Left colon (tissue), 2 donors: ENCODE measurements at regions not wholly inside any gene's neighbourhood (a gene's known extent, or its start where the extent isn't known, plus 50 kb on each side); places are given as distances from the start of the nearest gene placed in this dataset.
"Not testable (repeated sequence)": the region's sequence is repeated elsewhere in the genome, so short reads cannot be mapped to it uniquely, and the experiment has no call there.

Experiments used
- ATAC-seq: fragments of 200-7000 bp; cut with Tn5 transposase; one replicate; pipeline ENCODE4 v1.9.1; 2020; ENCODE audit warnings: mild to moderate bottlenecking, moderate library complexity
- DNase-seq, 2 donors: peaks; one replicate each; pipeline ENCODE4 v3.0.0-alpha.2; 2020
- intact Hi-C, 2 donors: fragments of 100-400 bp; cut with DNase I in 1 of 2; cut with micrococcal nuclease in 1 of 2; formaldehyde crosslinking; loops; one replicate each; pipeline versions ENCODE4 v1.11.2 to v1.14.0; 2022; cut with DNase I, micrococcal nuclease
- donor health status: DM: no; HTN: no; CAD: no.
- donor health status: DM: yes; HTN: yes; CAD: no.

DNA sequence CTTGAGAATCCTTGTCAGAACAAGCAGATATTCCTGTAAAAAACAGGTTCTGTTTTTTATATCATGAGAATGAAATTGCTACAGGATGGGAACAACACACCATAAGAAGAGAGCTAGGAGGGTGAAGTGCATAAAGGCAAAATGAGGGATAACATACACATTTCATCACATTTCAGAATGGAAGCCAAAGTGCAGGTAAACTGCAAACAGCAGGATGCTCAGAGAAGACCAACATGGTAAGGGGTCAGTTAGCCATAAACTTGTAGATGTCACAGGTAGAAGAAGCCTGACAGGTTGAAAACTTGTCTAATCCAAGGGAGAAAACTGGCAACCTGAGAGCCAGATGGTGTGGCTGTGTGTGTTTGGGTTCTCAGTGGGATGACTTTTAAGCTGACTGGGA, 88.9 kb upstream of the FAT1 start:
- intact Hi-C loops = no loop called here
- DNase-seq (no peak), ATAC-seq (no peak)

- DNase-seq = peak in 1 of 2 donors; percentile 34
- intact Hi-C loops = no loop called here
- ATAC-seq = peak; percentile 86
Observed at GRCh38 chr4:186813377-186814068, 89.9 kb upstream of the FAT1 start.

DNA sequence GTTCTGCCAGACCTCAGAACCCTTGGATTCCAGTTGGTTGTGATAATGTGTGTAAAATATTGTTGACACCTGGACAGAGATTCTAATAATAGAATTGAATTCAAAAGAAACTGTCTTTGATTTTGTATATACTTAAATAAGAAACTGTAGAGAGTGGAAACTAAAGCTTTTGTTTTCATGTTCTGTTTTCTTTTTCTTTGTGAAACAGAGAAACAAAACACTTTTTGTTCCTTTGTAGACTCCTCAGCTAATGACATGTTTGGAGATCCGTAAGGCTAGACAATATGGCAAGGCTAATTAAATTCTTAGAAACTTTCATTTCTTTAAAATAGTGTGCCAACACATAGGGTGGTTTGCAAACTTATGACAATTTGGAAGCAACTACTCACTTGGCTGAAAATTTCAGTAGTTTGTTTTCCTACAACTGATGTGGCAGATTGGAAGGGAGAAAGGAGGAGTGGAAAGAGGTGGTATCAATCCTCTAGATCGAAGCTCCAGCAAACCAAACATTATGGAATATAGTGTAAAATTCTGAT, 90.9 kb upstream of the FAT1 start:
- DNase-seq (no peak), ATAC-seq (no peak)
- intact Hi-C loops = no loop called here

GRCh38 chr4:186819342-186820086, 95.9 kb upstream of the FAT1 start:
- intact Hi-C loops = no loop called here
- peak; percentile 82 for ATAC-seq
- no peak for DNase-seq

- peak; percentile 73 for ATAC-seq
- intact Hi-C loops = no loop called here
Observed at GRCh38 chr4:186820391-186820891, 96.8 kb upstream of the FAT1 start.

GRCh38 chr4:186823989-186824388, 100.3 kb upstream of the FAT1 start:
- no peak for DNase-seq
- intact Hi-C loops = no loop called here
- ATAC-seq = no peak

More at GRCh38 chr4:186820391-186820891, 96.8 kb upstream of the FAT1 start:
- DNase-seq = peak; percentile 71 to 85

GRCh38 chr4:186825069-186825468, 101.4 kb upstream of the FAT1 start:
- ATAC-seq = peak; percentile 14
- intact Hi-C loops = no loop called here
- no peak for DNase-seq

DNA sequence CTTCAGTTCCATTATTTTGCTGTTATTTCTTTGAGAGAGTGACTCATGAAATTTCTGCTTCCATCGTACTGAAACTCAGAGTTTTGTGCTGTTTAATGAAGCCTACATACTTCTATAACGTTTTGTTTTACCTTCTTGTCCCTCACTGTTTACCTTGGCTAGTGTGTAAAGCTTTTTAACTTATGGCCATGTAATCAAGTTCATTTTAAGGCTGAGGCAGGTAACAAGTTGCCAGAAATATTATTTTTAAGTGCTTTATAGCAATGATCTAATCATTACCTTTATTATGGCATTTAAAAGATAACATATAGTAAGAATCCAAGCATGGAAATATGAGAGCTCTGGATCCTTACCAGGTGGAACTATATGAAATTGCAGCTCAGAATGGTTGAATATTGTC, 102.3 kb upstream of the FAT1 start:
- intact Hi-C loops = no loop called here
- DNase-seq = no peak
- ATAC-seq = peak; percentile 43

DNA sequence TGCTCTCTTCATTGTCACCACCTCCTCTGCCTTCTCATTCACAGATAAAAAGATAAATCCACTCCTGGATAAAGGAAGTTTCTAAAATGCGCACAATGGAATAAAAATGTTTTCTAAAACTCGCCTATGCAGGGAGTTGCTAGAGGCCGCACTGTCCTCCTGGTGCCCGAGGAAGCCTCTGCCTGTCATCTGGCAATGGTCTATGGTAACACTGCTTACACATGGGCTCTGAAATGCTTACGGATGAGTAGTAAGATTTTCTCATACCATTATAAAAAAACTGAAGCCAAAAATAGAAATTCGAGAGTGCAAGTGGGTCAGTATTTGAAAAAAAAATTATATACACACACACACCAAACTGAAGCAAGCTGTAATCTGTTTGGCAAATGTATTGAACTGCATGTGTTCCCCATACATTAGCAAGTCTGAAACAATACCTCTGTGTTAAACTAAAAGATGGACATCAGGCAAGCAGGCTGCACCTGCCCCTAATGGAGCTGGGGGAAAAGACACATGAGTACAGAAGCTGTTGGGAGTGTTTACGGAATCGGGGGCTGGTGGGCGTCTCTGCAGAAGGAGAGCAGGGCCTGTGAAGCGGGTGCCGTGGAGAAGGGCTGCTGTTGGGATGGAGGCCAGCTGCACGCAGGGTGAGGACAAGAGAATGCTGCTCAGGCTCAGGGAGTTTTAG, 103.3 kb upstream of the FAT1 start:
- ATAC-seq = no peak
- intact Hi-C loops = no loop called here
- no peak for DNase-seq

DNA sequence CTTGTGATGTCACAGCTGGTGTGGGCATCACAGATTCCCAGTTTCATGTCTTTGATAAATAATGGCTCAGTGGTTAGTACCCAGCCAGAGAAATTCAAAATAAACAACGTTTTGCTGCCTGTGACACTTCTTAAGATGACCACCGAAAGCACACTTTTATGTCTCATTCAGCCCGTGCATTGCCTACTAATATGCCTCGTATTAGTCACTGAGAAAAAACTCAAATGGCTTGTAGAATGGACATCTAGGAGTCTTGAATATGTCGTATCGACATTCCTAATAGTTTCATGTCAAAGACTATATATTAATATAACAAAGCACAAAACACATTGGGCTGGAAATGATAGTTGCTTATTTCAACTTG, 103.9 kb upstream of the FAT1 start:
- intact Hi-C loops = no loop called here
- ATAC-seq = no peak
- no peak for DNase-seq

DNA sequence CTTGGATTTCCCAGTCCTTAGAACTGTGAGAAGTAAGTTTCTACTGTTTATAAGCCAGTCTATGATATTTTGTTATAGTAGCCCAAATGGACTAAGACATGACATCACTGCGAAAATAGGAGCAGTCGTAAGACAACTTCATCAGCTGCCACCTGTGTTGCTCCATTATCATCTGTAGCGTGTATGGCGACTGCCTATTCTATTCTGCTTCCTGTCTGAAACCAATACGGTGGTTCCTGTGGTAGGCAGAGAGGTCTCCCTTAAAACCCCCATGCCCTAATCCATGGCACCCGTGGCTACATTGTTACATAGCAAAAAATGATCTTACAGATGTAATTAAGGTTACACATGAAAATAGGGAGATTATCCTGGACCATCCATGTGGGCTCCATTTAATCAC, 105.4 kb upstream of the FAT1 start:
- DNase-seq = no peak
- intact Hi-C loops = no loop called here
- no peak for ATAC-seq

GRCh38 chr4:186829740-186830449, 106.2 kb upstream of the FAT1 start:
- ATAC-seq (peak; percentile 50), DNase-seq (no peak)
- intact Hi-C loops = no loop called here

- intact Hi-C loops = no loop called here
- DNase-seq (no peak), ATAC-seq (no peak)
Observed at GRCh38 chr4:186831574-186831973, 107.9 kb upstream of the FAT1 start.

DNA sequence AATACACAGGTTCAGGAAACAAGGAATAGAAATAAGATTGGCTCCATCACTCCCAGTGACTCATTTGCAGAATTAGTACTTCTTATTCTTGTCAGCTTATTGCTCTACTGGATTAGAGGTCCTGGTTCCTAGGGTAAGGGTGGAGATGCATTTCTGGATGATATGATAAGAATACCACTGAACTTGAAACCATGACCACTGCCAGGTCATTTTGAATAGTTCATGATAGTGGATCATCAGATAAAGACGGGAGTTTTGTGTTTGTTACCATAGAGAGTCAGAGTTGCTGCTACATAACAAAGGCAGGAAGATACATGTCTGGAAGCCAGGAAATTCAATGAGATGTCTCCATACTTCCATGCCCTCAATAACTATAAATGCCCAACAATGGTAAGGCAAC, 109.2 kb upstream of the FAT1 start:
- ATAC-seq (peak; percentile 58), DNase-seq (no peak)
- intact Hi-C loops = no loop called here

GRCh38 chr4:186837463-186837862, 113.8 kb upstream of the FAT1 start:
- ATAC-seq, DNase-seq, intact Hi-C loops: not testable (repeated sequence)

- no peak for ATAC-seq
- intact Hi-C loops = no loop called here
- no peak for DNase-seq
Observed at GRCh38 chr4:186838295-186838694, 114.6 kb upstream of the FAT1 start.

- intact Hi-C loops = no loop called here
- no peak for ATAC-seq
- DNase-seq = peak in 1 of 2 donors; percentile 18
Observed at GRCh38 chr4:186839122-186840037, 115.7 kb upstream of the FAT1 start.

DNA sequence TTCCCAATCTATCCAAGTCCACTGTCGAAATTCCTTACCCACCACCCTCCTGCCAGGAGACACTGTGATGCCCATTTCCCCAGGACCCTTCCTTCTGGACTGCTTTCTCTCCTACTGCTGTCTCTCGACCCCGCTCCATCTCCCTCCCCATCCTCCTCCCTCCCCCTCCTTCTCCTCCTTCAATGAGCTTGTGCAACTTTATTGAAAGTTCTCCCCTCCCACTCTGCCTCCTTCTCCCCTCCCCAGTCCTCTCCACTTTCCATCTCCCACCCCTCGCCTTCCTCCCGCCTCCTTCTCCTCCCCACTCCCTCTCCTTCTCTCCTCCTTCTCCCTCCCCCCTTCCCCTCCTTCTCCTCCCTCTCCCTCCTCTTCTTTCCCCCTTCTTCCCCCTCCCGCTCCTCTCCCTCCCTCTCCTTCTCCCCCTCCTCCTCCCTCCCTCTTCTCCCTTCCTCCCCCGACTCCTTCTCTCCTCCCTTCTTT, 116.6 kb upstream of the FAT1 start:
- intact Hi-C loops = no loop called here
- DNase-seq (peak; percentile 16 to 53), ATAC-seq (no peak)
